Middle frontal gyrus (tissue), 1 donor: ENCODE measurements at regions not wholly inside any gene's neighbourhood (a gene's known extent, or its start where the extent isn't known, plus 50 kb on each side); places are given as distances from the start of the nearest gene placed in this dataset.
"Not testable (repeated sequence)": the region's sequence is repeated elsewhere in the genome, so short reads cannot be mapped to it uniquely, and the experiment has no call there.

Experiments
- DNase-seq: peaks from one replicate; pipeline ENCODE4 v3.0.0-alpha.2; 2015; ENCODE audit warnings: low spot score; ENCODE audit errors: extremely low spot score

DNA sequence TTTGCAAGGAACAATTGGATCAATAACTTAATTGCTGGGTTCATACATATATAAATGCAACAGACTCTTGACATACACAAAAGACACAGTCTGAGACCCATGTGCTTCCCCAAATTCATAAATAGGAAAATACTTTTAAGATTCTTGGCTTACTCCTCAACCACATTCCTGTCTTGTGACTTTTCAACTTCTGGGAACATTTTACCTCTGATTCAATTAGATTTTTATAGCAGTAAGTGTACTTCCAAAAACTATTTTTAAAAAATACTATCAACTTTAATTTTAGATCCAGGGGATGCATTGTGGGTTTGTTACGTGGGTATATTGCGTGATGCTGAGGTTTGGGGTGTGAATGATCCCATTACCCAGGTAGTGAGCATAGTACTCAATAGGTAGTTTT is 406.7 kb downstream of the RPS6KC1 start:
- no peak for DNase-seq

DNA sequence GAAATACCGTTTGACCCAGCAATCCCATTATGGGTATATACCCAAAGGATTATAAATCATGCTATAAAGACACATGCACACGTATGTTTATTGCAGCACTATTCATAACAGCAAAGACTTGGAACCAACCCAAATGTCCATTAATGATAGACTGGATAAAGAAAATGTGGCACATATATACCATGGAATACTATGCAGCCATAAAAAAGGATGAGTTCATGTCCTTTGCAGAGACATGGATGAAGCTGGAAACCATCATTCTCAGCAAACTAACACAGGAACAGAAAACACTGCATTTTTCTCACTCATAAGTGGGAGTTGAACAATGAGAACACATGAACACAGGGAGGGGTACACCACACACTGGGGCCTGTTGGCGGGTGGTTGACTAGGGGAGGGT is 411.3 kb downstream of the RPS6KC1 start:
- DNase-seq: not testable (repeated sequence)

DNA sequence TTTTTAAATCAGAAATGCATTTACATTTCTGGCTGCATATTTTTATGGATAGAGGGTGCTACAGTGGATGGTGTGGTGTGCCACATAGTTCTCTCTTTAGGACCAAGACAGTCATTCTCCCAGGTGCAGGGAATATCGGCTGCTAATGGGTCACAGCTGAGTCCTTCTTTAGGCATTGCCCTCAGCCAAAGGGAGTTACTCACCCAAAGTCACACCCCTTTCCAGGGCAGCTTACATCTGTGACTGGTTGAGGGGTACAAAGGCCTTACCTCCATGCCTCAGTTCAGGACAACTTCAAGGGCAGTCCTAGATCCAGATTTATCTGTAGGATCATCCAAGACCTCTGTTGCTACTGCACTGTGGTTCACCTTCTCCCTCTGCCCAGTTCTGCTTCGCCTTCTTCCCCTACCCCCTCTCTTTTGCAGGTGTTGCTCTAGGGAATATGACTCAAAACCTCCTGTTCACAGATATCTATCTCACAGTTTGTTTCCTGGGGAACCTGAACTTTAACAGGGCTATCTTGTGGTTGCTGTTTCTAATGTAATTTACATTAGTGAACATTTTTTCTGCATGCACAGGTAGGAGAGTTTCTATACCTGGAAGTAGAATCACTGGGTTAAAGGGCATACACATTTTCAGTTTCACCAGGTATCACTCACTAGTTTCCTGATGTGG is 413.9 kb downstream of the RPS6KC1 start:
- no peak for DNase-seq

DNA sequence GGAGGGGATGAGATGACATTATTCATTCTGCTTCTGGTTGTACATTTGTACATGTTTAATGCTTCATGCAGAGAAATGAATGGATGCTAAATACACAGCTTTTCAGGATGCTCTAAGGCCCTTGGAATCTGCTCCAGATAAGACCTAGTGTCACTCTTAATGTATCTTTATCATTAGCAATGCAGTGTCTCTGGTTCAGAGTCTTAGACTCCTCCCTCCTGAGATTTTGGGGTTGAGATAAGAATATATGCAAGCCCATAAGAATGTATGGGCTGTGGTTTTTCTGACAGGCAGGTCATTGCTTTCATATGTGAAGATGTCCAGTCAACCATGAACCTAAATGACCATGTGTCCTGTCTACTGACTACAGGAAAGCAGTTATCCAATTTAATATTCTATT is 415.5 kb downstream of the RPS6KC1 start:
- DNase-seq: no peak

DNA sequence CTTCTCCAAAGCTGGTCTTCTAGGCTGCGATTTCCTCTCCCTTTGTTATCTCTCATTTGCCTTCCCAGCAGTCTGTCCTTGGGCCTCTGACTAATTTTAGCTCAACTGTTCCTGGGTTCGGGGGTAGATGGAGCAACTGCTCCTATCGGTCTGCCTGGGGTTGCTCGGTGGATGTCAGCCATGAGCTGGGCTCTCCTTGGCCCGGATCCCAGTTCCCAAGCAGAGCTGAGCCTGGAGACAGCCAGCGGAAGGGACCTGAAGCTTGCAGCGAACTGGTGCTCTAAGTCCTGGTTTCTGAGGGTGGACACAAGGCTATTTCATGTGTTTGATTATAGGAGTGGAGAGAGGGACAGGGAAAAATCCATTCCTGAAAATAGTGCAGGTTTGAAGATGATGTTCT is 423.0 kb downstream of the RPS6KC1 start:
- no peak for DNase-seq

DNA sequence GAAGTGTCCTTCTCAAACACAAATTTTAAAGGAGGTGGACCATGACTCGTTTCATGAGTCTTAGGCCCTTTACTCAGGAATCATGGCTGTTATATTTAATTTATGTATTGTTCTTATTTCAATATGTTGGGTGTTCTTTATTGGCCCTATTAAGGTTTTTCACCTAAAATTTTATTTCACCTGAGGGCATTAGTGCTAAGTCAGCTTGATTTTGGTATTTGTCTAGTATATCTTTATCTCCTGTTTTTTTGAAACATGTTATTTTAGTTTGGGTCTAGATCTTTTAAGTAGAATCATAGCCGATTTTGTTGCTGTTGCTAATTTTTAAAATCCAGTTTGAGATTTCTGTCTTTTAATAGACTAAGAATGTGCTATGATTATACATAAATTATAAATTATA is 430.4 kb downstream of the RPS6KC1 start:
- DNase-seq: no peak

DNA sequence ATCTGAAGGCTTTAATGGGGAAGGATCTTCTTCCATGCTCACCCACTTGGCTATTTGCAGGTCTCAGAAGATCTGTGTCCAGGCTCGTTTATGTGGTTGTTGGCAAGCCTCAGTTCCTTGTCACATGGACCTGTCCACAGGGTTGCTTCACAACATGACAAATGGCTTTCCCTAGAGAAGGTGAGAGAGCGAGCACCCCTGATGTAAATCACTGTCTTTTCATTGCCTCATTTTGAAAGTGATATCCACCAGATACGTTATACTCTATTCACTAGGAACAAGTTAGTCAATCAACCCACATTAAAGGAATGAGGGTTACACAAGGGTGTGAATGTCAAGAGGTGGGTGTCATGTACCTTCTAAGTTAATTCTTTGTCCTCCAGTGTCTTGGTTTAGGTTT is 433.3 kb downstream of the RPS6KC1 start:
- DNase-seq: no peak

DNA sequence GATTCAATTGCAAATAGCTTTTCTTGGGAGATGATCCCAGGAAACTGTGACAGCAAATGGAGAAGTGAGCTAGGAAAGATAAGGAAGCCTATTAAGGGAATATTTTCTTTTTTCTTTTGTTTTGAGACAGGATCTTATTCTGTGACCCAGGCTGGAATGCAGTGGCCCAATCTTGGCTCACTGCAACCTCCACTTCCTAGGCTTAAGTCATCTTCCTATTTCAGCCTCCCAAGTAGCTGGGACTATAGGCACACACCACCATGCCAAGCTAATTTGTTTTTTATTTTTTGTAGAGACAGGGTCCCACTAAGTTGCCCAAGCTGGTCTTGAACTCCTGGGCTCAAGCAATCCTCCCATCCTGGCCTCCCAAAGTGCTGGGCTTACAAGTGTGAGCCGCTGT is 433.7 kb downstream of the RPS6KC1 start:
- no peak for DNase-seq

DNA sequence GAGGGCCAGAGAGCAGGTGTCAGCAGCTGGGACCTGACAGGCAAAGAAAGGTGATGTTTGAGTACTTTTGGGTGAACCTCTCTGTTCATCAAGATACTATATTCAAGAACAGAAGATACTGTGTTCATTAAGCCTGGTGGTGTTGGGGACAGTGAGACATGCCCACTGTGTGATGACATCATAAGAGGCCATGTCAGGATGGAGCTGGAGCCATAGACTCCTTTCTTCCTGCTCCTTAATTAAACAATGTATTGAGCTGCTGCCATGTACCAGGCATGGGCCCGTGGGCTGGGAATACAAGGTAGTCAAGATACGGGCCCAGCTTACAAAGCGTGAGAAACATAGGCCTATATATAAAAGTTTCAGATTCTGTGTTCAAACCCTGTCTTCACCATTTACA is 435.4 kb downstream of the RPS6KC1 start:
- no peak for DNase-seq

DNA sequence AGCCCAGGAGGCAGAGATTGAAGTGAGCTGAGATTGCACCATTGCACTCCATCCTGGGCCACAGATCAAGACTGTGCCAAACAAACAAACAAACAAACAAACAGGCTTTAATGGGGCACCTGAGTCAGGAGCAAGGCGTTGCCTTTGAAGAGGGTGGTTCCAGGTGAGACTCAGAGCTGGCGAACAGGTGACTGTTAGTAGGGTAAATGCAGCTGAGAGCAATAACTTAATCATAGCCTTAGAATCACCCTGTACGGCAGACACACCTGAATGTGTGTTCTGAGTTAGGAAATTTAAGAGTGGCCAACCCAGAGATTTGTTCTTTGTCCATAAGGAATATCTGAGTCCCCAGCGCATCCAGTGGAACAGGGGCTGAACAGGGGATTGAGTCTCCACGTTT is 440.4 kb downstream of the RPS6KC1 start:
- no peak for DNase-seq

DNA sequence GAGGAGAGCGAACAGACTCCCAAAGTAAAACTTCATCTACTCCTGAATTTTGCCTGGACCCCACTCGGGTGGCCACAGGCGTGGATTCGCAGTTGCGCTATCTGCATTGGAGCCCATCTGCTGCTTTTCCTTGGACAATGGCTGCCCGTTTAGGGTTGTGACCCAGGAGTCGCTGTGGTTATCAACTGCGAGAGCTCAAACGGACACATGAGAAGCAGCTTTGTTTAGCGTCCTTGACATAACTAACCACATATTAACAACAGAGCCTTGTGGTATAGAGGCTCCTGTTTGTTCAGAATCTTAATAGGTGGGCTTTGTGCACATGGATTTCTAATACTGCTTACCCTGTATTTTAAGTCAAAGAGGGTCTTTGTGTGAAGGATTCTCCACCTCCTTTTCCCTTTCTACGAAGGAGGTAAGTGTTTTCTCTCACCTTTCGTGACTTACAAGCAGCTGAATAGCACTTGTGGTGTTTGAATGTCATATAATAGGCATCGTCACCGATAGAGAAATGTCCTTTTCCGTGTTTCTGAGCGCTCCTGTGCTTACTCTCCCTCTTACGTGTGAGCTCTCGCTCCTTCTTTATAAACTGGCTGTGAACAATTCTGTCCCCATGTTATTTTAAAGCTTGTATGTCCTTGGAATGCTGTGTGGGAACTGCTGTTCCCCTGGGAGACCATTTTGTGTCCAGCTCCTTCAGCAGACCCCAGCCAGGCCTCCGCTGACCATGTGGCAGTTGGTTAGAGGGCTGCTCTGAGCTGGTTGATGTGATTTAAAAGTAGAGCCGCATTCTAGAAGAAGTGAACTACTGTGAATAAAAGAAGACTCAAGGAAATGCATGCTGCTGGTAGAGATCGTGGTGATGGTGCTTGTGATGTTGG is 441.4 kb downstream of the RPS6KC1 start:
- no peak for DNase-seq

DNA sequence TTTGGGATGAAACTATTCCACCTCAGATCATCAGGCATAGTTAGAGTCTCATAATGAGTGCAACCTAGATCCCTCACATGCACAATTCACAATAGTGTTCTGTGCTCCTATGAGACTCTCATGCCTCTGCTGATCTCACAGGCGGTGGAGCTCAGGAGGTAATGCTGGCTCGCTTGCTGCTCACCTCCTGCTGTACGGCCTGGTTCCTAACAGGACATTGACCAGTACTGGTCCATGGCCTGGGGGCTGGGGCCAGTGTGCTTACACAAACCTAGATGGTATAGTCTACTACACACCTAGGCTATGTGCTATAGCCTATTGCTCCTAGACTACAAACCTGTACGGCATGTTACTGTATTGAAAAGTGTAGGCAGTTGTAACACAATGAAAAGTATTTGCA is 448.4 kb downstream of the RPS6KC1 start:
- DNase-seq: no peak

DNA sequence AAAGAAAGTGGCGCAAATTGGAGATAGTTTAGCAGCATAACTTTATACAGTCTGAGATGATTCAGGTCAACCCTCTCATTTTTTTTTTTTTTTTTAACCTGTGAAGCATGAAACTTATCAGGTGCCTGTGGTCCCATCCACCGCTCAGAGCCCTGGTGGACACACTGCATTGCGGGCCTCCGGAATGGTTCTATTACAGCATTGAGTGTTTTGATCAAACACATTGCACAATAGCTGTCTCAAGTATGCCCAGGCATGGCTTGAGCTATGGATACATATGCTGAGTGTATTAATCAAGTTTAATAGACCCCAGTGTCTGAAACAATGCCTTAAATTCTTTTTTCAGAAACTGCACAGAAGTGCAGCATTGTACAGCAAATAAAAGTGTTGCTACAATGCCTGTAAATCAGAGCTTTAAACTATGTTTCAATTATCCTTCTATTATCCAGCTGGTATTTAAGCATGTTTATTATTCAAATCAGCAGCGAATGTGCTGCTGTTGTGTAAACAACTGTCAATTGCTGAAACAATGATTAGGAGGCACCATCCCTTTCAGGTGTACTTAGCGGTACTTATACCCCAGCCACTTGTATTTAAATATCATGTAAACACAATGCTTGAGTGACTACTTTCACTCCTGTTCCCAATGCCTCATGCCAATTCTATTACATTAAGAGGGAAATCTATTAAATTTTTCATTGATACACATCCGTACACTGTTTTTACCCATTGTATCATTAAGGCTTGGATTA is 456.6 kb downstream of the RPS6KC1 start:
- DNase-seq: no peak

DNA sequence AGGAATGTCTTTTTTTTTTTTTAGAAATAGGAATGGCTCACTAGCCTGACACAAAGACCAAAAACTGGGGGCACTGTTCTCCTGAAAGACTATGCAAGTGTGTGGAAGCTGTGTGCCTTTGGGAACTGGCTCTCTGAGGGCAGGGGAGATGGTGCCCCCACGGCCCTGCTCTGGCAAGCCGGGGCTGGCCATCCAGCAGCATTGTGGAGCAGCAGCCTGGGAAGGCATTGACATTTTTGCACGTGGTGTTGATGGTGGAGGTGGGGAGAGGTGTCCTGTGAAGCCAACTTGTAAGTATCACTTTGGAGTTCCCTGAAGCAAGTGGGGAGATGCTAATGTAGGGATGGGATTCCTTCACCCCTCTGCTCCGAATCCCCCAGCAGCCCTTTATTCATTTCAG is 460.1 kb downstream of the RPS6KC1 start:
- no peak for DNase-seq

DNA sequence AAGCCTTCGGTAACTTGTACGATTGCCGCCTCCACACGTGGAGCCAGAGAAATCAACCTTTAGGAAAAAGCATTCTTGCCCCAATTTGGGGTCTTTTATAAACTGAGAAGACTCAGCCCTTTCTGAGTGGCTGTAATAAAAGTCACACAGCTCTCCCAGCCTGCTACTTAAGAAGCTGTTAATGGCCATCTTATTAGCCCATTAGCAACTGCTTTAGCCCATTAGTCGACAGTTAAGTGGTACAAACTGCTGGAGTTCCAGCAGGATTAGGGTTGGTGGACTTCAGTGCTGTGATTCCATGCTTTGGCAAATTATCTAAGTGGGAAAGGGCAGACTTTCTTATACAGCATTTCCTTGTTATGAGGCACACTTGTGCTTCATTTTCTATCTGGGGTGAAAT is 461.3 kb downstream of the RPS6KC1 start:
- DNase-seq: no peak

DNA sequence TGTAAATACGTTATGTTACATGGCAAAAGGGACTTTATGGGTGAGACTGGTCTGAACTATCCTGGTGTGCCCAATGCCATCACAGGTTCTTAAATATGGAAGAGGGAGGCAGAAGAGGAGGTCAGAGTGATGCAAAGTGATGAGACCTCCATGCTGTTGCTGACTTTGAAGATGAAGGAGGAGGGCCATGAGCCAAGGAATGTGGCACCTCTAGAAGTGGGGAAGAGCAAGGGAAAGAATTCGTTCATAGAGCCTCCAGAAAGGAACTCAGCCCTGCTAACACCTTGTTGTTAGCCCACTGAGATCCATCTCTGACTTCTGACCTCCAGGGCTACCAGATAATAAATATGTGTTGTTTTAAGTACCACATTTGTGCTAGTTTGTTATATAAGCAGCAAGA is 462.0 kb downstream of the RPS6KC1 start:
- no peak for DNase-seq

DNA sequence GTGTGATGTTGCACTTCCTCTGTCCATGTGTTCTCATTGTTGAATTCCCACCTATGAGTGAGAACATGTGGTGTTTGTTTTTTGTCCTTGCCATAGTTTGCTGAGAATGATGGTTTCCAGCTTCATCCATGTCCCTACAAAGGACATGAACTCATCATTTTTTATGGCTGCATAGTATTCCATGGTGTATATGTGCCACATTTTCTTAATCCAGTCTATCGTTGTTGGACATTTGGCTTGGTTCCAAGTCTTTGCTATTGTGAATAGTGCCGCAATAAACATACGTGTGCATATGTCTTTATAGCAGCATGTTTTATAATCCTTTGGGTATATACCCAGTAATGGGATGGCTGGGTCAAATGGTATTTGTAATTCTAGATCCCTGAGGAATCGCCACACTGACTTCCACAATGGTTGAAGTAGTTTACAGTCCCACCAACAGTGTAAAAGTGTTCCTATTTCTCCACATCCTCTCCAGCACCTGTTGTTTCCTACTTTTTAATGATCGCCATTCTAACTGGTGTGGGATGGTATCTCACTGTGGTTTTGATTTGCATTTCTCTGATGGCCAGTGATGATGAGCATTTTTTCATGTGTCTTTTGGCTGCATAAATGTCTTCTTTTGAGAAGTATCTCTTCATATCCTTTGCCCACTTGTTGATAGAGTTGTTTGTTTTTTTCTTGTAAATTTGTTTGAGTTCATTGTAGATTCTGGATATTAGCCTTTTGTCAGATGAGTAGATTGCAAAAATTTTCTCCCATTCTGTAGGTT is 463.6 kb downstream of the RPS6KC1 start:
- not testable (repeated sequence) for DNase-seq

DNA sequence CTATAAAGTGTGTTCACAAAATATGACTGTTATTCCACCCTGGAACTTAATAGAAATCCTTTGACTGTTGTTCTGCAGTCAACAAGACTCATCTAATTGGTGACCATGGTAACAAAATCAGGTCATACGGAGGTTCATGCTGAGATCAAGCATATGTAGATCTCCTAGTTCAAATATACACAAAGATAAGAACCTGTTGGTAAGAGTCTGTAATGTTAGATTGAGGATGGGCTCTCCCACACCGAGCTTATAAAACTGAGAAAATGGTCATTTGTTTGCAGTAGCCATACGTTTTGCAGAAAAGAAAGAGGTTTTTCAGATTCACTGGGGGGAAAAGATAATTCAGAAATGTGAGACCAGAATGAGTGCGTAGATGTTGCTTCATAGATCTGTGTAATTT is 468.1 kb downstream of the RPS6KC1 start:
- no peak for DNase-seq

DNA sequence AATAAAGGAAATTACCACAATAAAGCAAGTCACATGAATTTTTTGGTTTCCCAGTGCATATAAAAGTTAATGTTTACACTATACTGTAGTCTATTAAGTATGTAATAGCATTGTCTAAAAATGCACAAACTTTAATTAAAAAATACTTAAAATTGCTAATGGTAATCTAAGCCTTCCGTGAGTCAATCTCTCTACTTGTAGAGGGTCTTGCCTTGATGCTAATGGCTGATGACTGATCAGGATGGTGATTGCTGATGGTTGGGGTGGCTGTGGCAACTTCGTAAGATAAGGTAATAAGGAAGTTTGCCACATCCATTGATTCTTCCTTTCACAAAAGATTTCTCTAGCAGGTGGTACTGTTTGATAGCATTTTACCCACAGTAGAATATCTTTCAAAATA is 466.6 kb upstream of the PROX1 start:
- no peak for DNase-seq

DNA sequence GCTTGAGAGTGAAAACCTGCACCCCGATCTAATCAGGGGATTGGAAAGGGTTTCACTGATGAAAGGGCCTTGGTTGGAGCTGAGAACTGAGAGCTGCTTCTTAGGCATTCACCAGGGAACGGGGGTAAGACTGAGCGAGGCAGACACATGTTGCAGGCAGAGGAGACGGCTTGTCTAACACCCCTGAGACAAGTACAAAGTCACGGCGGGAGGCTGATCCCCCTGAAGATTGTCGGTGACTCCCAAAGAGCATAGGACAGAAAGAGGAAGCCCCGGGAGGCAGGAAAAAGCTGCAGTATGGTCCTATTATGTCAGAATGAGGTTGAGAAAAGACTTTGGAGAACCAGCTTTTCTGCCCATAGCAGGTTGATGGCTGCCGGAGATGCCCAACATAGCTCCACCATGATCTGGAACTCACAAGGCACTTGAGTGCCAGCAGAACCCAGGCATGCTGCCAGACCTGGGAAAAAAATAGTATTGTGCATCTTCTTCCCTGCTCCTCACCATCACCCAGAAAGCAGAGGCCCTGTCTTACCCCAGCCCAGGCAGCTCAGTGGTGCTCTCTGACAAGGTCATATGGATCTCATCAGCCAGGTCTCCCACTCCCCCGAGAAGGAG is 463.9 kb upstream of the PROX1 start:
- no peak for DNase-seq

DNA sequence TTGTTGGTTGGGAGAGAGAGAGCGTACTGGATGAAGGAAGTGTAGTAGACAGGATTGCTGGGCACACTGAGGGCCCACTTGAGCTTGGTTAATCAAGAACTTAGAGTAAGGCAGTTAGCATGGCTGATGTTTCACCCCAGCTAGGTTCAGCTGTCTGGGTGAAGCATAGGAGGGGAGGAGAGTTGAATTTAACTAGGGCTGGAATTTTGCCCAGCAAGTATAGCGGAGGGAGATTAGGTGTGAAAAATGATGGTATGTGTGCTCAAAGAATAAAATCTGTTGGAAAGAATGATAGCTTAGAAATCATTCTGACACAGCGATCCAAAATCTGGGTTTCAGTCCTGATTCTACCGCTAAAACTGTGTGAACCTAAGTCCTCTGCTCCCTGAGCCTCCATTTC is 461.5 kb upstream of the PROX1 start:
- no peak for DNase-seq
